Fibroblast of skin of scalp (primary cell): ENCODE measurements at regions not wholly inside any gene's neighbourhood (a gene's known extent, or its start where the extent isn't known, plus 50 kb on each side); places are given as distances from the start of the nearest gene placed in this dataset.
"Not testable (repeated sequence)": the region's sequence is repeated elsewhere in the genome, so short reads cannot be mapped to it uniquely, and the experiment has no call there.

ENCODE experiments used
- DNase-seq: peaks from one replicate; pipeline ENCODE4 v3.0.0-alpha.2; 2013

- peak; percentile 72 for DNase-seq
These were observed 96.9 kb upstream of the SLC25A33 start for GRCh38 chr1:9442278-9442846.

GRCh38 chr1:9442986-9443385, 96.3 kb upstream of the SLC25A33 start:
- no peak for DNase-seq

- peak; percentile 56 for DNase-seq
These were observed 95.3 kb upstream of the SLC25A33 start for GRCh38 chr1:9443913-9444445.

GRCh38 chr1:9444532-9444931, 94.7 kb upstream of the SLC25A33 start:
- DNase-seq = no peak

GRCh38 chr1:9445081-9445480, 94.2 kb upstream of the SLC25A33 start:
- DNase-seq = not testable (repeated sequence)

GRCh38 chr1:9447215-9447960, 91.9 kb upstream of the SLC25A33 start:
- DNase-seq = no peak

- DNase-seq = peak; percentile 62
These were observed 90.8 kb upstream of the SLC25A33 start for GRCh38 chr1:9448132-9449109.

GRCh38 chr1:9449110-9449627, 90.1 kb upstream of the SLC25A33 start:
- DNase-seq = peak; percentile 75

- no peak for DNase-seq
These were observed 89.1 kb upstream of the SLC25A33 start for GRCh38 chr1:9449976-9450696.

- no peak for DNase-seq
These were observed 88.2 kb upstream of the SLC25A33 start for GRCh38 chr1:9451081-9451480.

- no peak for DNase-seq
These were observed 86.6 kb upstream of the SLC25A33 start for GRCh38 chr1:9452516-9453140.

GRCh38 chr1:9453375-9453774, 85.9 kb upstream of the SLC25A33 start:
- no peak for DNase-seq

- DNase-seq = no peak
These were observed 85.4 kb upstream of the SLC25A33 start for GRCh38 chr1:9453779-9454418.

GRCh38 chr1:9454494-9455066, 84.7 kb upstream of the SLC25A33 start:
- DNase-seq = no peak

GRCh38 chr1:9455487-9456234, 83.6 kb upstream of the SLC25A33 start:
- DNase-seq = peak; percentile 70

GRCh38 chr1:9456833-9457232, 82.4 kb upstream of the SLC25A33 start:
- DNase-seq = no peak

GRCh38 chr1:9459816-9460407, 79.4 kb upstream of the SLC25A33 start:
- no peak for DNase-seq

GRCh38 chr1:9465640-9466039, 73.6 kb upstream of the SLC25A33 start:
- no peak for DNase-seq
